GM21447 (cell line): ENCODE measurements at regions not wholly inside any gene's neighbourhood (a gene's known extent, or its start where the extent isn't known, plus 50 kb on each side); places are given as distances from the start of the nearest gene placed in this dataset.
"Not testable (repeated sequence)": the region's sequence is repeated elsewhere in the genome, so short reads cannot be mapped to it uniquely, and the experiment has no call there.

ENCODE experiments used
- ATAC-seq: cut with Tn5 transposase; IDR thresholded peaks from one replicate; pipeline ENCODE4 v1.9.1; 2021; ENCODE audit not compliant: unreplicated experiment

GRCh38 chr2:111315188-111315917 lies 194.6 kb downstream of the BCL2L11 start:
- ATAC-seq, result not testable (repeated sequence)

- not testable (repeated sequence) for ATAC-seq
These were observed 195.6 kb downstream of the BCL2L11 start for GRCh38 chr2:111316221-111316741.

GRCh38 chr2:111316881-111317549 lies 196.3 kb downstream of the BCL2L11 start:
- ATAC-seq, result not testable (repeated sequence)

GRCh38 chr2:111319552-111319951 lies 198.8 kb downstream of the BCL2L11 start:
- not testable (repeated sequence) for ATAC-seq

DNA sequence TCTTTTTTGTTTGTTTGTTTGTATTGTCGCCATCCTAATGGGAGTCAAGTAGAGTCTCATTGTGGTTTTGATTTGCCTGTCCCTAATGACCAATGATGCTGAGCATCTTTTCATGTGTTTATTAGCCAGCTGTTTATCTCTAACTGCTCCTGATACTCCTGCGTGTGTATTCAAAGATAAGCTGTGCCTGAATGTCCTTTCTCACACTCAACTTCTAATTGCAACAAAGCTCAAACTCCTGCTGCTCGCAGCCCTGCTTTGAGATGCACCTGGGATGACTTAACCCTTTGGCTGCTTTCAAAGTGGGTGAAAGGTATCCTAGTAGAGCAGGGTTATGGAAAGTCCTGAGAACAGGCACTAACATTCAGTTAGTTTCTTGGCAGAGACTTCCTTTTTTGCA lies 199.6 kb downstream of the BCL2L11 start:
- not testable (repeated sequence) for ATAC-seq

GRCh38 chr2:111320965-111321364 lies 200.3 kb downstream of the BCL2L11 start:
- not testable (repeated sequence) for ATAC-seq

DNA sequence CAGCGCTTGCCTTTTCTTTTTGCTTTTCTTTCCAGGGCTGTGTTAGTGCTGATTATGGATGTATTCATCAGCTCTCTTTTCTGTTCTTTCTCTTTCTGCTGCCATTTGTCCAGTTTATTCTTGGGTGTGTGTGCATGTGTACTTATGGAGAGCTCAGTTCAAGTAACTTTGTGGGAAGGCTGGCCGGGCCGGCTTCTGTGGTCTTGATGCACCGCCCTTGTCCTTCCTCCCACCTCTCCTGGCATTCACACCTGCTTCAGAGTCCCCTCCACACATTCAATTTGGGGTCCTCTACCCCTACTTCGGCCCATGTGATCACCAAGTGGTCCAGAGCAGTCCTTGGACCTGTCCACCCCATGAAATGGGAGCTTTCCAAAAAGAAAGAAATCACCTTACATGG lies 202.7 kb downstream of the BCL2L11 start:
- ATAC-seq, result not testable (repeated sequence)

GRCh38 chr2:111327726-111328125 lies 207.0 kb downstream of the BCL2L11 start:
- ATAC-seq, result not testable (repeated sequence)

GRCh38 chr2:111329309-111329708 lies 208.6 kb downstream of the BCL2L11 start:
- not testable (repeated sequence) for ATAC-seq

DNA sequence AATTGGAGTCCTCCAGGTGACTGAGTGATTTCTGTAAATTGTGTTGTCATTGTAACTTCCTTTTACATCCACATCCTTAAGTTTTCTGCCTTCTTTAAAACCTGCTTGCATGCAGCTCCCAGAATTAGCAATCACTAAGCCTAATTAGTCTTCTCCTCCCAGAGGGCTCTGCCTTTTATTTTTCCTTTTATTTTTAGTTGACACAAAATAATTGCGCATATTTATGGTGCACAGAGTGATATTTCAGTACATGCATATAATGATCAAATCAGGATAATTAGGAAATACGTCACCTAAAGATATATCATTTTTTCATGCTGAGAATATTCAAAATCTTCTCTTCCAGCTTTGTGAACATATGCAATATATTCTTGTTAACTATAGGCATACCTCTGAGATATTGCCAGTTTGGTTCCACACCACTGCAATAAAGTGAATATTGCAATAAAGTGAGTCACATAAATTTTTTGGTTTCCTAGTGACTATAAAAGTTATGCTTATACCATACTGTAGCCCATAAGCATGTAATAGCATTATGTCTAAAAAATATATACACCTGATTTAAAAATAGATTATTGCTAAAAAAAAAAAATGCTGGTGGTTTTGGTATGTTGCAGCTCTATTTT lies 210.5 kb downstream of the BCL2L11 start:
- ATAC-seq, result not testable (repeated sequence)

DNA sequence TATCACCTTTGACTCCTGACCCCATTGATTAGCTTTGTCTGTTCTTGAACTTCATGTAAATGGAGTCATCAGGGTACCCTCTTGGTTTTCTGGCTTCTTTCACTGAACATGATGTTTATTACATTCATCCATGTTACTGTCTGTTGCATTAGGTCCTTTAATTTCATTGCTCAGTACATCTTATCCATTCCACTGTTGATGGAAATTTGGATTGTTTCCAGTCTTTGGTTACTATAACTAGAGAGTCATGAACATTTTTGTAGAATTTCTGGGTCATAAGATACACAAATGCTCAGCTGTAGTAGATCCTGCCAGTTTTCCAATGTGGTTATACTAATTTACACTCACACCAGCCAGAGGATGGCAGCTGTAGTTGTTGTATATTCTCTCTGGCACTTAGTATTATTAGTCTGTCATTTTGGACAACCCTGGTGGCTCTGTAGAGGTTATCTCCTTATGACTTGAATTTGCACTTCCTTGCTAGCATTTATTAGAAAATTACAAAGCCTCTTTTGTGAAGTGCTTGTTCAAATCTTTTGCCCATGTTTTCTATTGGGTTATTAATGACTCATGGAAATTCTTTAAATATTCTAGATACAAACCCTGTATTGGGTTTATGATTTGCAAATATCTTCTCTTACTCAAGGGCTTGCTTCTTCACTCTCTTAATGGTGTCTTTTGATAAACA lies 214.7 kb downstream of the BCL2L11 start:
- ATAC-seq, result not testable (repeated sequence)

DNA sequence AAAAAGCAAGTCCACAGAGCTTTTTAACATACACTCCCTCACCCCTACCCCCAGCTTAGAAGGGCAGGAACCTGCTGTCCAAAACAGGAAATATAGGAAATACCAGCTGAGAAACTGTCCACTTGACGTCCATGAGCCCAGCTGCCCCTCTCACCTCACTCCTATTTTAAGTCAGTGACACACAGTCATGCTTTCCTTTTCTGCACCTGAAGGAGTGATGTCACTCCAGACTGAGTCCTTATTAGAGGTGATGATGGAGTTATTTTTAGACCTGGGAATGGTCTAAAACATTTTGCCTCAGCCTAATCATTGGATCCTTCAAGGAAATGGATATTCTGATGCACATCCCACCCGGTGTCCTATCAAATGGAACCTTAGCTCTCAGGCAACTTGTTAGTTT lies 217.8 kb downstream of the BCL2L11 start:
- ATAC-seq, result not testable (repeated sequence)

GRCh38 chr2:111339476-111339875 lies 218.8 kb downstream of the BCL2L11 start:
- not testable (repeated sequence) for ATAC-seq

- ATAC-seq, result not testable (repeated sequence)
These were observed 223.9 kb downstream of the BCL2L11 start for GRCh38 chr2:111344590-111344989.

- not testable (repeated sequence) for ATAC-seq
These were observed 224.7 kb downstream of the BCL2L11 start for GRCh38 chr2:111345439-111345838.

DNA sequence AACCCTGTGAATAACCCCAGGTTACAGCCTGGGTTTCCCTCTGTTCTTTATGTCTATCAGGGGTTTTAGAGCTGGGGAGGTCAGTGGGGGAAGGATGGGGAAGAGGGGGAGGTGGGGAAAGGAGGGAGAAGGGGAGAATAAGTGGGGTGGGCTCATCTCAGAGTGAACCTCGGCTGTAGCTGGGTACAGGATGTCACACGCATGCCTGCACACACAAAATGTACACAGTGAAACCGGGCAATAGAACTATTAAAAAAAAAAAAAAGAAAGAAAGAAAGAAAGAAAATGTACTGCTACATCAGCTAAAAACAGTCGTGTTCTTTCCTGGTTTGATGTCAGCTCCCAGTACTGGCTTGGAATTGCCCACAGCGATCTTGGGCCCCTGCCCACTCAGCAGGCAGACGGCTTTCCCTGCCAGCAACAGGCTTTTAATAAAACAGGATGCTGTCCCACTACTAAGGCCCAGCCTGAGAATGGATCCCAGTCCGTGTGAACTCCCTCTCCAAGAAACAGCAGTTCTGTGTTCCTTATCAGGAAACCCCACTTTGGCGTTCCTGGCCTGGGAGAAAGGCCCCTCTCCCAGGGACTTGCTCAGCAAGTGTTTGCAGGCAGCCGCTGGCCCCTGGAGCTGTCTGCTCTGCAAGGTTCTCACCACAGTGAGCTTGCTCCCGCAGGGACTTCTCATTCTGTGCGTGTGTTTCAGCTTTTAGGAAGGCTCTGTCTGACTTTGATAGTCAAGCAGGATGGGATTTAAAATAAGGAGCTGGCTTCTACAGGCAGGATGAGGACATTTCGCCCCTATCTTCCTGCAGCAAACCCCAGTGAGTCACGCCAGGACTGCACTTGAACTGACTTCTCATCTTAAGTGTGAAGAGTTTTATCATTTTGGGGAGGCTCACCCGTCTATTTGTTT lies 225.6 kb downstream of the BCL2L11 start:
- ATAC-seq, result not testable (repeated sequence)

DNA sequence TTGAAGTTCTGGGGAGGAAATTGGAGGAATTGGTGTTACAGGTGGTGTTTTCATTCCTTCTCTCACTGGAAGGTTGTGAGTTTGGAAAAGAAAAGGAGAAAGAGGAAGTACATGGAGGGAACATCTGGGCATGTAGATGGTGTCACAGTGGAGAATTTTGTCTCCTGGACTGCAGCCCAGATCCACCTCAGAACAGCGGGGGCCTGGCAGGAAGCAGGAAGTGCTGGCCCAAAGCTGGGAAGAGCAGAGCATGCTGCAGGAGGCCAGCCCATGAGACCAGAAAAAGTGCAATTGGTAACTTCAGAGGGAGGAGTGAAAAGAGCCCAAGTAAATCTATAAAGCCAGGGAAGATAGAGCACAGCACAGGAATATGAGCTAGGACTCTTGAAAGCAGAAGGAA lies 227.0 kb downstream of the BCL2L11 start:
- ATAC-seq, result not testable (repeated sequence)

DNA sequence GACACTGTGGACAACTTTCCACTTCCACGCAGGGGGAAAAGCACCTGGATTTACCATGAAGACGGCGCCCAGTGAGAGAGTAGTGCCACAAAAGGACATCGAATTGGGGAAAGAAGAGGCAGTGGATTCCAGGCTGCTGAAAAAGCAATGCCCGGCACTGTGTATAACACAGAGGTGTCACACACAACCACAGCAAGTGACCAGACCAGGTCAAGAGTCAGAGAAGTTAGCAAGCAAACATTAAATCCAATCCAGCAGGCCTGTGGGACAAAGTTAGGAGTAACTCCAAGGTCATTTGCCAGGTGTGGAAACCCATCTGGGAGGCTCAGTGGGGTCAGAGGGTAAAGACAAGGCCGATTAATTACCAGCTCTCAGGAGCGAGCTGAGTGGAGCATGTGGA lies 227.6 kb downstream of the BCL2L11 start:
- not testable (repeated sequence) for ATAC-seq

GRCh38 chr2:111355022-111355817 lies 234.5 kb downstream of the BCL2L11 start:
- not testable (repeated sequence) for ATAC-seq
